GM10248 (cell line): ENCODE measurements at regions not wholly inside any gene's neighbourhood (a gene's known extent, or its start where the extent isn't known, plus 50 kb on each side); places are given as distances from the start of the nearest gene placed in this dataset.

ENCODE experiments used
- CTCF ChIA-PET: fragments of 300-600 bp; sonication (Branson Sonifier 250); formaldehyde crosslinking; extraction: SDS; loops from one replicate; lab custom pipeline; 2021; ENCODE audit warnings: antibody characterized with exemption; lab: Yijun Ruan, JAX
- POLR2A ChIA-PET: fragments of 350-650 bp; sonication (Branson Sonifier 250); formaldehyde crosslinking; extraction: SDS; loops from one replicate; lab custom pipeline; 2020; ENCODE audit warnings: antibody characterized with exemption; lab: Yijun Ruan, JAX
- DNase-seq: peaks from one replicate; pipeline ENCODE4 v3.0.0; 2012; ENCODE audit errors: extremely low spot score
- TF ChIP-seq, protein P1 (sequence below): IDR thresholded peaks from 2 replicates; pipeline ENCODE4 v1.5.1; 2012; ENCODE audit warnings: mild to moderate bottlenecking, low read depth; ENCODE audit errors: extremely low read depth, missing control alignments, control extremely low read depth

DNA sequence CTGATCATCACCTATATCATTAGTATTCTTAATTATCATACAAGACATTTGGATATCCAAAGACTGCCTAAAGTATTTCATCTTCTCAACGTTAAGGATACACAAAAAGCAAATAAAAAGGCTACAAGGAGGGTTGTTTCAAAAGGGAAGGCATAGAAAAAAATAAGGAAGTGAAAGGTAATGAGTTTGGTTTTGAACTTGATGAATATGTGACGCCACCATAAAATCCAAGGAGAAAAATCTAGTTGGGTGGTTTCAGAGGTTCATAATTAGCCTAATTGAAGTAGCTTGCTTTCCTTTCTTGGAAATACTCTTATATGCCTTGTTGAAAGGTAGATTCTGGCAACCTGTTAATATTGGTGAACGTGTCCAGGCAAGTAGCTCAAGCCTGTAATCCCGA, 96.1 kb upstream of the SGCD start:
- no peak for DNase-seq
- TF ChIP-seq, protein P1, sequence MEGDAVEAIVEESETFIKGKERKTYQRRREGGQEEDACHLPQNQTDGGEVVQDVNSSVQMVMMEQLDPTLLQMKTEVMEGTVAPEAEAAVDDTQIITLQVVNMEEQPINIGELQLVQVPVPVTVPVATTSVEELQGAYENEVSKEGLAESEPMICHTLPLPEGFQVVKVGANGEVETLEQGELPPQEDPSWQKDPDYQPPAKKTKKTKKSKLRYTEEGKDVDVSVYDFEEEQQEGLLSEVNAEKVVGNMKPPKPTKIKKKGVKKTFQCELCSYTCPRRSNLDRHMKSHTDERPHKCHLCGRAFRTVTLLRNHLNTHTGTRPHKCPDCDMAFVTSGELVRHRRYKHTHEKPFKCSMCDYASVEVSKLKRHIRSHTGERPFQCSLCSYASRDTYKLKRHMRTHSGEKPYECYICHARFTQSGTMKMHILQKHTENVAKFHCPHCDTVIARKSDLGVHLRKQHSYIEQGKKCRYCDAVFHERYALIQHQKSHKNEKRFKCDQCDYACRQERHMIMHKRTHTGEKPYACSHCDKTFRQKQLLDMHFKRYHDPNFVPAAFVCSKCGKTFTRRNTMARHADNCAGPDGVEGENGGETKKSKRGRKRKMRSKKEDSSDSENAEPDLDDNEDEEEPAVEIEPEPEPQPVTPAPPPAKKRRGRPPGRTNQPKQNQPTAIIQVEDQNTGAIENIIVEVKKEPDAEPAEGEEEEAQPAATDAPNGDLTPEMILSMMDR = no peak
- CTCF ChIA-PET = interaction anchor here (1.1 to 1.4 kb wide), 3 partner anchors 10 to 16 kb away, joined by 3 to 4 read pairs (median 4); no protein-coding TSS in a partner anchor
- POLR2A ChIA-PET = no interaction called here

DNA sequence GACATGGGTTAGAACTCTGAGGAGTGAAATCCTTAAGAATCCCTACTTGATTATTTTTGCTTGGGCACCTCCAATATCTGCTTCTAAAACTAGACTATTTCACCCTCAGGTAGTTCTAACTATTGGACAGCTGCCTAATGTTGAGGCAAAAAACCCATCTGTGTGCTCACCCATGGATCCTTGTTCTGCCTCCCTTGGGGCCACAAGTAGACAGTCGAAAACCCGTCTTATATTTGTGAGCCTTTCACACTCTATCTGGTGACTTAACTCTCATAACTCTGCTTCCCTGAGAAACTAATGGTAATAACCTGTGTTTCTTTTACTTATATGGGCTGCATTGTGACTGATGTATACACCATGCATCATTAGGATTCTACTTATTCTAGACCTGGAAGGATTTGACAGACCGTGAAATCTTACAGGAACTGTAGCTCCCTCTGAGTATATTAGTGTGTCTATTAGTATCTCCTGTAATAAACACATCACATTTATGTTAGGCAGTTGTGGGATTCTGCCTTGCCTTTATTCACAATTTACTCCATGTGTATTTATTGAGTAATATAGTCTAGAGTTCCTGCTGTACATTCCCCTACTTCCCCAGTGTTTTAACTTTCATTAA, 94.6 kb upstream of the SGCD start:
- TF ChIP-seq, protein P1 = no peak
- no peak for DNase-seq
- ChIA-PET CTCF (interaction anchor here (1.3 to 1.4 kb wide), 3 partner anchors 9 to 13 kb away, joined by 3 to 6 read pairs (median 4); no protein-coding TSS in a partner anchor), POLR2A (no interaction called here)

DNA sequence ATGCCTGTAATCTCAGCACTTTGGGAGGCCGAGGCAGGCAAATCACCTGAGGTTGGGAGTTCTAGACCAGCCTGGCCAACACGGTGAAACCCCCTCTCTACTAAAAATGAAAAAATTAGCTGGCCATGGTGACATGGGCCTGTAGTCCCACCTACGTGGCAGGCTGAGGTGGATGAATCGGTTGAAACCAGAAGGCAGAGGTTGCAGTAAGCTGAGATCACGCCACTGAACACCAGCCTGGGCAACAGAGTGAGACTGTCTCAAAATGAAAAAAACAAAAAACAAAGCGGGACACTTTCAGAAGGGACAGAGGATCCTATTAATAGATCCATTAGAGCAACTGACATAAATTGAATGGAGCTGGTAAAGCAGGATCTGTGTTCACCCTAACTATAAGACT, 89.6 kb upstream of the SGCD start:
- DNase-seq = no peak
- ChIA-PET POLR2A (no interaction called here), CTCF (interaction anchor here (1.2 kb wide), 1 partner anchor 10 kb away, joined by 4 read pairs; no protein-coding TSS in a partner anchor)
- TF ChIP-seq, protein P1 = no peak

DNA sequence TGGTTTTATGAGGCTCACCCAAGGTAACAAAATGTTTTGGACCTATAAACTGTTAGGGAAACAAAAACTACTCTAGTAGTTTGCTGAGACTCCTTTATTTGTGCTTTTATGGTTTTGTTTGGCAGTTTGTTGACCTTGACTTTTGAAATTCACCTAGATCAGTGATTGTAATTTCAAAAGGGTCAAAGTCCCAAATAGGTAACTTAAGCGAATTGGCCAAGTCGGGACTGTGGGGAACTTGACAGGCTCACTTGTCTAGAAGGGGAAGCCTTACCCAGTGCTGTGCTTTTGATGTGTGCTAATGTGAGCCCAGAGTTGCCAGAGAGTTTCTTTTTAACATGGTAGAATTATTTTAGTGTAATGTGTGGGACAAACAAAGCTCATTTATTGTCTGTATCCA, 87.2 kb upstream of the SGCD start:
- CTCF ChIA-PET = no interaction called here
- POLR2A ChIA-PET = no interaction called here
- no peak for DNase-seq
- TF ChIP-seq, protein P1 = no peak

DNA sequence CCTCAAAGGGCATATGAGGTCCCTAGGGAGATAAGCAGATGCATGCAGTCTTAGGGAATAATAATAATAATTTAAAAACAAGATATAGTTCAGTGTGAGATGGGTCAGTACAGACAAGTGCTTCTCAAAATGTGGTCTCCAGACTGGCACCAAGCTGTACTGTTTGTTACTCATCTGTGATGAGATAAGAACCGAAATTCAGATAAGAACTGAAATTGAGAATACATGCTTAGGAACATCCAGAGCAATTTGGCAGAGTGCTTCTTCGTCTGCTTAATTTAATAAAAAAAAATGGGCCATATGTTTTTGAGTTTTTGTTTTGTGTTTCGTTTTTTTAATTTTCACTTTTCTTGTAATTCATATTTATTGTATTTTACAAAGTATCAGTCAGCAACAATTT, 86.5 kb upstream of the SGCD start:
- DNase-seq = no peak
- ChIA-PET CTCF (interaction anchor here (1.3 kb wide), 2 partner anchors 9 to 18 kb away, joined by 3 to 4 read pairs; no protein-coding TSS in a partner anchor), POLR2A (no interaction called here)
- TF ChIP-seq, protein P1 = no peak

DNA sequence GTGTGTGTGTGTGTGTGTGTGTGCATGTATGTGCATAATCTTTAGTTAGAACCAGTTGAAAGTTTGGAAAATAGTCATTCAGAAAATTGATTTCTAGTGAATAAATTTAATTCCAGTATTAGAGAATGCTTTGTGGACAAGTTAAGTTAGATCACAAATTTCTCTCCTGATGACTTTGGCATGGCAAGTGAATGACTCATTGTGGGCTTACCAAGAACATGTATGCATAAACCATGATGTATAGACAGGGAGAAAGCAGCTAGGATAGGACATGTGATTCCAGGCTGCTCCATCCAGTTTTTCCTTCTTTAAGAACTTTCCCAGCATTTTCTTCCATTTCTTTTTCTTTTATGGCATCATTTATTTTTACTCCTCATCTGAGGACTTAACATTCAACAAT, 85.7 kb upstream of the SGCD start:
- POLR2A ChIA-PET = no interaction called here
- CTCF ChIA-PET = interaction anchor here (1.3 kb wide), 2 partner anchors 10 to 17 kb away, joined by 3 to 4 read pairs; no protein-coding TSS in a partner anchor

More for the DNA sequence above, 85.7 kb upstream of the SGCD start:
- TF ChIP-seq, protein P1 = no peak
- no peak for DNase-seq
